ENCODE measurements at regions not wholly inside any gene's neighbourhood (a gene's known extent, or its start where the extent isn't known, plus 50 kb on each side); places are given as distances from the start of the nearest gene placed in this dataset.

GRCh38 chr7:145957160-145957890 lies 159.3 kb upstream of the CNTNAP2 start:
- no peak for DNase-seq
- no peaks in the 10 kb centered on the region for H3K27me3 ChIP-seq
- no peaks in the 10 kb centered on the region for H3K36me3 ChIP-seq (replicated peaks in 1 of 2)
- no peaks in the 10 kb centered on the region for H3K4me1 ChIP-seq (replicated peaks in 1 of 2)
- no peak overlapping the region for H3K27ac ChIP-seq
- H3K4me3 ChIP-seq, result no peak overlapping the region
- 60 to 75% (median 66%) methylated on average over 2 of the region's 2 CpGs for whole genome bisulfite sequencing, 4 donors
- TF ChIP-seq, protein P1, sequence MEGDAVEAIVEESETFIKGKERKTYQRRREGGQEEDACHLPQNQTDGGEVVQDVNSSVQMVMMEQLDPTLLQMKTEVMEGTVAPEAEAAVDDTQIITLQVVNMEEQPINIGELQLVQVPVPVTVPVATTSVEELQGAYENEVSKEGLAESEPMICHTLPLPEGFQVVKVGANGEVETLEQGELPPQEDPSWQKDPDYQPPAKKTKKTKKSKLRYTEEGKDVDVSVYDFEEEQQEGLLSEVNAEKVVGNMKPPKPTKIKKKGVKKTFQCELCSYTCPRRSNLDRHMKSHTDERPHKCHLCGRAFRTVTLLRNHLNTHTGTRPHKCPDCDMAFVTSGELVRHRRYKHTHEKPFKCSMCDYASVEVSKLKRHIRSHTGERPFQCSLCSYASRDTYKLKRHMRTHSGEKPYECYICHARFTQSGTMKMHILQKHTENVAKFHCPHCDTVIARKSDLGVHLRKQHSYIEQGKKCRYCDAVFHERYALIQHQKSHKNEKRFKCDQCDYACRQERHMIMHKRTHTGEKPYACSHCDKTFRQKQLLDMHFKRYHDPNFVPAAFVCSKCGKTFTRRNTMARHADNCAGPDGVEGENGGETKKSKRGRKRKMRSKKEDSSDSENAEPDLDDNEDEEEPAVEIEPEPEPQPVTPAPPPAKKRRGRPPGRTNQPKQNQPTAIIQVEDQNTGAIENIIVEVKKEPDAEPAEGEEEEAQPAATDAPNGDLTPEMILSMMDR (IDR thresholded peaks at IDR 0.05), result no peak
- no peak for TF ChIP-seq POLR2A (IDR thresholded peaks at IDR 0.05)
- H3K9me3 ChIP-seq (replicated peaks in 1 of 3), result no peaks in the 10 kb centered on the region
- intact Hi-C loops (cut with DNase I), result no loop called here

GRCh38 chr7:145951566-145951965 lies 165.0 kb upstream of the CNTNAP2 start:
- intact Hi-C loops (cut with DNase I), result no loop called here
- Histone ChIP-seq H3K36me3 (replicated peaks in 1 of 2) (no peaks in the 10 kb centered on the region), H3K27me3 (no peaks in the 10 kb centered on the region), H3K27ac (no peak overlapping the region), H3K4me1 (replicated peaks in 1 of 2) (no peaks in the 10 kb centered on the region), H3K4me3 (no peak overlapping the region), H3K9me3 (replicated peaks in 1 of 3) (no peaks in the 10 kb centered on the region)
- no peak for DNase-seq
- 76 to 86% (median 82%) methylated on average over 1 of the region's 1 CpG for WGBS, 4 donors
- TF ChIP-seq, protein P1 (IDR thresholded peaks at IDR 0.05), result no peak
- no peak for TF ChIP-seq POLR2A (IDR thresholded peaks at IDR 0.05)

GRCh38 chr7:145928937-145929336 lies 187.7 kb upstream of the CNTNAP2 start:
- Histone ChIP-seq H3K27me3 (no peaks in the 10 kb centered on the region), H3K36me3 (replicated peaks in 1 of 2) (no peaks in the 10 kb centered on the region), H3K4me1 (replicated peaks in 1 of 2) (no peaks in the 10 kb centered on the region), H3K27ac (no peak overlapping the region), H3K4me3 (no peak overlapping the region), H3K9me3 (replicated peaks in 1 of 3) (no peaks in the 10 kb centered on the region)
- no peak for DNase-seq
- no peak for TF ChIP-seq POLR2A (IDR thresholded peaks at IDR 0.05)
- TF ChIP-seq, protein P1 (IDR thresholded peaks at IDR 0.05), result no peak
- intact Hi-C loops (cut with DNase I), result no loop called here
- 30 to 66% (median 52%) methylated on average over 1 of the region's 1 CpG for WGBS, 4 donors

GRCh38 chr7:145919712-145920111 lies 196.9 kb upstream of the CNTNAP2 start:
- no peak for DNase-seq
- H3K27me3 ChIP-seq, result no peaks in the 10 kb centered on the region
- no peaks in the 10 kb centered on the region for H3K36me3 ChIP-seq (replicated peaks in 1 of 2)
- no peak overlapping the region for H3K4me3 ChIP-seq
- peaks cover 0 to 6% (median 3%) of the 10 kb centered on the region in 3 donors for H3K9me3 ChIP-seq (replicated peaks in 1 of 3)
- 77 to 92% (median 89%) methylated on average over 1 of the region's 1 CpG for WGBS, 4 donors
- no peaks in the 10 kb centered on the region for H3K4me1 ChIP-seq (replicated peaks in 1 of 2)
- no peak for TF ChIP-seq POLR2A (IDR thresholded peaks at IDR 0.05)
- TF ChIP-seq, protein P1 (IDR thresholded peaks at IDR 0.05), result no peak
- intact Hi-C loops (cut with DNase I), result no loop called here
- H3K27ac ChIP-seq, result no peak overlapping the region
